ENCODE measurements at regions not wholly inside any gene's neighbourhood (a gene's known extent, or its start where the extent isn't known, plus 50 kb on each side); places are given as distances from the start of the nearest gene placed in this dataset.

DNA sequence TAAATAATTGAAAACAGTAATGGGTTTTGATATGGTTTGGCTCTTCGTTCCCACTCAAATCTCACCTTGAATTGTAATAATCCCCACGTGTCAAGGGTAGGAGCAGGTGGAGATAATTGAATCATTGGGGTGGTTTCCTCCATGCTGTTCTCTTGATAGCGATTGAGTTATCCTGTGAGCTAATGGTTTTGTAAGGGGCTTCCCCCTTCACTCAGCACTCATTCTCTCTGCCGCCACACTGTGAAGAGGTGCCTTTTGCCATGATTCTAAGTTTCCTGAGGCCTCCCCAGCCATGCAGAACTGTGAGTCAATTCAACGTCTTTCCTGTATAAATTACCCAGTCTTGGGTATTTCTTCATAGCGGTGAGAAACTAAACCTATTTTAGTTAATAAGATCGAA lies 551.7 kb upstream of the POT1 start:
- intact Hi-C loops (cut with DNase I; ENCODE audit: low total_unique reads), result no loop called here
- Histone ChIP-seq H3K36me3 (no peaks in the 10 kb centered on the region), H3K4me3 (no peak overlapping the region), H3K27me3 (replicated peaks in 1 of 7) (no peaks in the 10 kb centered on the region), H3K9me3 (no peaks in the 10 kb centered on the region), H3K4me1 (no peaks in the 10 kb centered on the region), H3K27ac (no peak overlapping the region)
- DNase-seq, result no peak
- WGBS, 5 donors, result 82 to 91% (median 84%) methylated on average over 7 of the region's 7 CpGs
- TF ChIP-seq POLR2A (IDR thresholded peaks at IDR 0.05), result no peak
- TF ChIP-seq POLR2AphosphoS5 (IDR thresholded peaks at IDR 0.05), result no peak
- TF ChIP-seq CTCF (IDR thresholded peaks at IDR 0.05 in 8 of 11, conservative IDR thresholded peaks at IDR 0.05 in 3 of 11), result no peak

DNA sequence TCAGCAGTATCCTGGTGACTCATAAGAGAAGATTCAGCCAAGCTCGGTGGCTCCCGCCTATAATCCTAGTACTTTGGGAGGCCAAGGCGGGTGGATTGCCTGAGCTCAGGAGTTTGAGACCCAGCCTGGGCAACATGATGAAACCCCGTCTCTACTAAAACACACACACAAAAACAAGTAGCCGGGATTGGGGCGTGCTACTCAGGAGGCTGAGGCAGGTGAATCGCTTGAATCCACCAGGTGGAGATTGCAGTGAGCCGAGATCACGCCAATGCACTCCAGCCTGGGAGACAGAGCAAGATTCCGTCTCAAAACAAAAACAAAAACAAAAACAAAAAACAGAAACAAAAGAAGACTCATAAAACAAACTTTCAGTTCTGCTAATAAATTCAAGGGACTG lies 551.1 kb upstream of the POT1 start:
- no peak for DNase-seq
- no peaks in the 10 kb centered on the region for H3K4me1 ChIP-seq
- no peaks in the 10 kb centered on the region for H3K9me3 ChIP-seq
- TF ChIP-seq POLR2A (IDR thresholded peaks at IDR 0.05), result no peak
- H3K4me3 ChIP-seq, result no peak overlapping the region
- H3K27me3 ChIP-seq (replicated peaks in 1 of 7), result no peaks in the 10 kb centered on the region
- WGBS, 5 donors, result 90 to 97% (median 93%) methylated on average over 10 of the region's 10 CpGs
- no peaks in the 10 kb centered on the region for H3K36me3 ChIP-seq
- no peak overlapping the region for H3K27ac ChIP-seq
- intact Hi-C loops (cut with DNase I; ENCODE audit: low total_unique reads), result no loop called here

GRCh38 chr7:125468855-125469174 lies 539.2 kb upstream of the POT1 start:
- Histone ChIP-seq H3K4me1 (no peaks in the 10 kb centered on the region), H3K27me3 (replicated peaks in 1 of 7) (no peaks in the 10 kb centered on the region), H3K36me3 (no peaks in the 10 kb centered on the region), H3K27ac (no peak overlapping the region), H3K4me3 (no peak overlapping the region), H3K9me3 (peaks cover 0 to 7% (median 0%) of the 10 kb centered on the region in 8 donors)
- no peak for DNase-seq
- WGBS, 5 donors, result 92 to 98% (median 94%) methylated on average over 10 to 16 of the region's 16 CpGs
- no peak for TF ChIP-seq POLR2AphosphoS5 (IDR thresholded peaks at IDR 0.05)
- no peak for TF ChIP-seq POLR2A (IDR thresholded peaks at IDR 0.05)
- no peak for TF ChIP-seq CTCF (IDR thresholded peaks at IDR 0.05 in 8 of 11, conservative IDR thresholded peaks at IDR 0.05 in 3 of 11)
- intact Hi-C loops (cut with DNase I; ENCODE audit: low total_unique reads), result no loop called here

- no peaks in the 10 kb centered on the region for H3K27me3 ChIP-seq (replicated peaks in 1 of 7)
- no peak for TF ChIP-seq POLR2AphosphoS5 (IDR thresholded peaks at IDR 0.05)
- TF ChIP-seq POLR2A (IDR thresholded peaks at IDR 0.05), result no peak
- TF ChIP-seq CTCF (IDR thresholded peaks at IDR 0.05 in 8 of 11, conservative IDR thresholded peaks at IDR 0.05 in 3 of 11), result no peak
- H3K27ac ChIP-seq, result no peak overlapping the region
- DNase-seq, result no peak
- H3K9me3 ChIP-seq, result peaks cover 0 to 7% (median 0%) of the 10 kb centered on the region in 8 donors
- no peak overlapping the region for H3K4me3 ChIP-seq
- H3K36me3 ChIP-seq, result no peaks in the 10 kb centered on the region
- intact Hi-C loops (cut with DNase I; ENCODE audit: low total_unique reads), result no loop called here
- no peaks in the 10 kb centered on the region for H3K4me1 ChIP-seq
- 80 to 91% (median 88%) methylated on average over 12 to 17 of the region's 17 CpGs for WGBS, 5 donors
Observed at GRCh38 chr7:125467996-125468854, 538.6 kb upstream of the POT1 start.

Measured in spleen (tissue), 11 donors.